OCI-LY3 (cell line): ENCODE measurements at regions not wholly inside any gene's neighbourhood (a gene's known extent, or its start where the extent isn't known, plus 50 kb on each side); places are given as distances from the start of the nearest gene placed in this dataset.

Source experiments
- EZH2phosphoT487 ChIP-seq: fragments of 200-600 bp; shearing (Covaris generic); IDR thresholded peaks from 2 replicates; pipeline ENCODE4 v1.6.1; 2018; ENCODE audit warnings: antibody characterized with exemption, mixed run types, low read depth
- TF ChIP-seq, protein P1 (sequence below): fragments of 200-600, 300-600 bp; sonication (generic); IDR thresholded peaks from 2 replicates; pipeline ENCODE4 v1.5.1; 2014; ENCODE audit warnings: antibody characterized with exemption, low read length, low read depth

- TF ChIP-seq, protein P1, sequence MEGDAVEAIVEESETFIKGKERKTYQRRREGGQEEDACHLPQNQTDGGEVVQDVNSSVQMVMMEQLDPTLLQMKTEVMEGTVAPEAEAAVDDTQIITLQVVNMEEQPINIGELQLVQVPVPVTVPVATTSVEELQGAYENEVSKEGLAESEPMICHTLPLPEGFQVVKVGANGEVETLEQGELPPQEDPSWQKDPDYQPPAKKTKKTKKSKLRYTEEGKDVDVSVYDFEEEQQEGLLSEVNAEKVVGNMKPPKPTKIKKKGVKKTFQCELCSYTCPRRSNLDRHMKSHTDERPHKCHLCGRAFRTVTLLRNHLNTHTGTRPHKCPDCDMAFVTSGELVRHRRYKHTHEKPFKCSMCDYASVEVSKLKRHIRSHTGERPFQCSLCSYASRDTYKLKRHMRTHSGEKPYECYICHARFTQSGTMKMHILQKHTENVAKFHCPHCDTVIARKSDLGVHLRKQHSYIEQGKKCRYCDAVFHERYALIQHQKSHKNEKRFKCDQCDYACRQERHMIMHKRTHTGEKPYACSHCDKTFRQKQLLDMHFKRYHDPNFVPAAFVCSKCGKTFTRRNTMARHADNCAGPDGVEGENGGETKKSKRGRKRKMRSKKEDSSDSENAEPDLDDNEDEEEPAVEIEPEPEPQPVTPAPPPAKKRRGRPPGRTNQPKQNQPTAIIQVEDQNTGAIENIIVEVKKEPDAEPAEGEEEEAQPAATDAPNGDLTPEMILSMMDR = no peak
- no peak for TF ChIP-seq EZH2phosphoT487
Observed at GRCh38 chr12:46470036-46470627, 97.6 kb upstream of the SLC38A2 start.
